ENCODE measurements at regions not wholly inside any gene's neighbourhood (a gene's known extent, or its start where the extent isn't known, plus 50 kb on each side); places are given as distances from the start of the nearest gene placed in this dataset.

DNA sequence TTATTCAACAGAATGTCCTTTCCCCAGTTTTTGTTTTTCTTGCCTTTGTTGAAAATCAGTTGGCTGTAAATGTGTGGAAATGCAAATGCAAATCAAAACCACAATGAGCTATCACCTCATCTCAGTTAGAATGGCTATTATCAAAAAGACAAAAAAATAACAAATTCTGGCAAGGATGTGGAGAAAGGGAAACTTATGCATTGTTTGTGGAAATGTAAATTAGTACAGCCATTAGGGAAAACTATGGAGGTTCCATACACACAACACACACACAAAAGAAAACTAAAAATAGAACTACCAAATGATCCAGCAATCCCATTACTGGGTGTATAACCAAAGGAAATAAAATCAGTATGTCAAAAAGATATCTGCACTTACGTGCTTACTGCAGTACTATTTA lies 518.8 kb upstream of the ATXN7L3B start (continued):
- TF ChIP-seq, protein P1, sequence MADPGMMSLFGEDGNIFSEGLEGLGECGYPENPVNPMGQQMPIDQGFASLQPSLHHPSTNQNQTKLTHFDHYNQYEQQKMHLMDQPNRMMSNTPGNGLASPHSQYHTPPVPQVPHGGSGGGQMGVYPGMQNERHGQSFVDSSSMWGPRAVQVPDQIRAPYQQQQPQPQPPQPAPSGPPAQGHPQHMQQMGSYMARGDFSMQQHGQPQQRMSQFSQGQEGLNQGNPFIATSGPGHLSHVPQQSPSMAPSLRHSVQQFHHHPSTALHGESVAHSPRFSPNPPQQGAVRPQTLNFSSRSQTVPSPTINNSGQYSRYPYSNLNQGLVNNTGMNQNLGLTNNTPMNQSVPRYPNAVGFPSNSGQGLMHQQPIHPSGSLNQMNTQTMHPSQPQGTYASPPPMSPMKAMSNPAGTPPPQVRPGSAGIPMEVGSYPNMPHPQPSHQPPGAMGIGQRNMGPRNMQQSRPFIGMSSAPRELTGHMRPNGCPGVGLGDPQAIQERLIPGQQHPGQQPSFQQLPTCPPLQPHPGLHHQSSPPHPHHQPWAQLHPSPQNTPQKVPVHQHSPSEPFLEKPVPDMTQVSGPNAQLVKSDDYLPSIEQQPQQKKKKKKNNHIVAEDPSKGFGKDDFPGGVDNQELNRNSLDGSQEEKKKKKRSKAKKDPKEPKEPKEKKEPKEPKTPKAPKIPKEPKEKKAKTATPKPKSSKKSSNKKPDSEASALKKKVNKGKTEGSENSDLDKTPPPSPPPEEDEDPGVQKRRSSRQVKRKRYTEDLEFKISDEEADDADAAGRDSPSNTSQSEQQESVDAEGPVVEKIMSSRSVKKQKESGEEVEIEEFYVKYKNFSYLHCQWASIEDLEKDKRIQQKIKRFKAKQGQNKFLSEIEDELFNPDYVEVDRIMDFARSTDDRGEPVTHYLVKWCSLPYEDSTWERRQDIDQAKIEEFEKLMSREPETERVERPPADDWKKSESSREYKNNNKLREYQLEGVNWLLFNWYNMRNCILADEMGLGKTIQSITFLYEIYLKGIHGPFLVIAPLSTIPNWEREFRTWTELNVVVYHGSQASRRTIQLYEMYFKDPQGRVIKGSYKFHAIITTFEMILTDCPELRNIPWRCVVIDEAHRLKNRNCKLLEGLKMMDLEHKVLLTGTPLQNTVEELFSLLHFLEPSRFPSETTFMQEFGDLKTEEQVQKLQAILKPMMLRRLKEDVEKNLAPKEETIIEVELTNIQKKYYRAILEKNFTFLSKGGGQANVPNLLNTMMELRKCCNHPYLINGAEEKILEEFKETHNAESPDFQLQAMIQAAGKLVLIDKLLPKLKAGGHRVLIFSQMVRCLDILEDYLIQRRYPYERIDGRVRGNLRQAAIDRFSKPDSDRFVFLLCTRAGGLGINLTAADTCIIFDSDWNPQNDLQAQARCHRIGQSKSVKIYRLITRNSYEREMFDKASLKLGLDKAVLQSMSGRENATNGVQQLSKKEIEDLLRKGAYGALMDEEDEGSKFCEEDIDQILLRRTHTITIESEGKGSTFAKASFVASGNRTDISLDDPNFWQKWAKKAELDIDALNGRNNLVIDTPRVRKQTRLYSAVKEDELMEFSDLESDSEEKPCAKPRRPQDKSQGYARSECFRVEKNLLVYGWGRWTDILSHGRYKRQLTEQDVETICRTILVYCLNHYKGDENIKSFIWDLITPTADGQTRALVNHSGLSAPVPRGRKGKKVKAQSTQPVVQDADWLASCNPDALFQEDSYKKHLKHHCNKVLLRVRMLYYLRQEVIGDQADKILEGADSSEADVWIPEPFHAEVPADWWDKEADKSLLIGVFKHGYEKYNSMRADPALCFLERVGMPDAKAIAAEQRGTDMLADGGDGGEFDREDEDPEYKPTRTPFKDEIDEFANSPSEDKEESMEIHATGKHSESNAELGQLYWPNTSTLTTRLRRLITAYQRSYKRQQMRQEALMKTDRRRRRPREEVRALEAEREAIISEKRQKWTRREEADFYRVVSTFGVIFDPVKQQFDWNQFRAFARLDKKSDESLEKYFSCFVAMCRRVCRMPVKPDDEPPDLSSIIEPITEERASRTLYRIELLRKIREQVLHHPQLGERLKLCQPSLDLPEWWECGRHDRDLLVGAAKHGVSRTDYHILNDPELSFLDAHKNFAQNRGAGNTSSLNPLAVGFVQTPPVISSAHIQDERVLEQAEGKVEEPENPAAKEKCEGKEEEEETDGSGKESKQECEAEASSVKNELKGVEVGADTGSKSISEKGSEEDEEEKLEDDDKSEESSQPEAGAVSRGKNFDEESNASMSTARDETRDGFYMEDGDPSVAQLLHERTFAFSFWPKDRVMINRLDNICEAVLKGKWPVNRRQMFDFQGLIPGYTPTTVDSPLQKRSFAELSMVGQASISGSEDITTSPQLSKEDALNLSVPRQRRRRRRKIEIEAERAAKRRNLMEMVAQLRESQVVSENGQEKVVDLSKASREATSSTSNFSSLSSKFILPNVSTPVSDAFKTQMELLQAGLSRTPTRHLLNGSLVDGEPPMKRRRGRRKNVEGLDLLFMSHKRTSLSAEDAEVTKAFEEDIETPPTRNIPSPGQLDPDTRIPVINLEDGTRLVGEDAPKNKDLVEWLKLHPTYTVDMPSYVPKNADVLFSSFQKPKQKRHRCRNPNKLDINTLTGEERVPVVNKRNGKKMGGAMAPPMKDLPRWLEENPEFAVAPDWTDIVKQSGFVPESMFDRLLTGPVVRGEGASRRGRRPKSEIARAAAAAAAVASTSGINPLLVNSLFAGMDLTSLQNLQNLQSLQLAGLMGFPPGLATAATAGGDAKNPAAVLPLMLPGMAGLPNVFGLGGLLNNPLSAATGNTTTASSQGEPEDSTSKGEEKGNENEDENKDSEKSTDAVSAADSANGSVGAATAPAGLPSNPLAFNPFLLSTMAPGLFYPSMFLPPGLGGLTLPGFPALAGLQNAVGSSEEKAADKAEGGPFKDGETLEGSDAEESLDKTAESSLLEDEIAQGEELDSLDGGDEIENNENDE (IDR thresholded peaks at IDR 0.05; ENCODE audit: insufficient replicate concordance, low read length) = no peak
- TF ChIP-seq BACH1 (IDR thresholded peaks at IDR 0.05; ENCODE audit: low read length) = no peak
- no peak for TF ChIP-seq BRCA1 (IDR thresholded peaks at IDR 0.05; ENCODE audit: low read depth, low read length)
- TF ChIP-seq TAF7 (optimal IDR thresholded peaks at IDR 0.05; ENCODE audit: borderline replicate concordance, low read depth, low read length) = no peak
- no peak for TF ChIP-seq CBX8 (IDR thresholded peaks at IDR 0.05; ENCODE audit: borderline replicate concordance, low read depth, low read length)

Data from H1 (cell line).